Neutrophil (primary cell): ENCODE measurements at regions not wholly inside any gene's neighbourhood (a gene's known extent, or its start where the extent isn't known, plus 50 kb on each side); places are given as distances from the start of the nearest gene placed in this dataset.

ENCODE experiments used
- H3K27ac ChIP-seq: fragments of 200-600 bp; sonication (generic); 2 replicates; pipeline ENCODE4 v1.5.1; 2016; ENCODE audit warnings: mild to moderate bottlenecking, moderate library complexity
- H3K27me3 ChIP-seq: fragments of 200-600 bp; sonication (generic); 2 replicates; pipeline ENCODE4 v1.6.0; 2016; ENCODE audit warnings: mild to moderate bottlenecking
- H3K36me3 ChIP-seq: fragments of 200-600 bp; sonication (generic); 2 replicates; pipeline ENCODE4 v1.5.1; 2017
- H3K4me1 ChIP-seq, 2 experiments: fragments of 200-600 bp in 1 of 2; sonication (generic) in 1 of 2; 1 replicate in 1 of 2; 2 replicates in 1 of 2; pipeline versions ENCODE4 v1.5.1 to v1.6.1; 2013 to 2016; ENCODE audit warnings: low read depth in 1 of 2, low read length in 1 of 2, mild to moderate bottlenecking in 1 of 2, moderate library complexity in 1 of 2; ENCODE audit not compliant: control insufficient read depth in 1 of 2, insufficient read depth in 1 of 2
- H3K4me3 ChIP-seq, 2 experiments: fragments of 200-600 bp in 1 of 2; sonication (generic) in 1 of 2; 1 replicate in 1 of 2; 2 replicates in 1 of 2; pipeline ENCODE4 v1.5.1; 2013 to 2016; ENCODE audit warnings: low read depth in 1 of 2, low read length in 1 of 2, mild to moderate bottlenecking in 1 of 2, moderate library complexity in 1 of 2
- H3K9me3 ChIP-seq: fragments of 200-600 bp; sonication (generic); 2 replicates; pipeline ENCODE4 v1.5.1; 2016
- TF ChIP-seq, protein P1 (sequence below): fragments of 200-600 bp; sonication (generic); IDR thresholded peaks from 2 replicates; pipeline ENCODE4 v1.5.1; 2016; ENCODE audit warnings: antibody characterized with exemption

DNA sequence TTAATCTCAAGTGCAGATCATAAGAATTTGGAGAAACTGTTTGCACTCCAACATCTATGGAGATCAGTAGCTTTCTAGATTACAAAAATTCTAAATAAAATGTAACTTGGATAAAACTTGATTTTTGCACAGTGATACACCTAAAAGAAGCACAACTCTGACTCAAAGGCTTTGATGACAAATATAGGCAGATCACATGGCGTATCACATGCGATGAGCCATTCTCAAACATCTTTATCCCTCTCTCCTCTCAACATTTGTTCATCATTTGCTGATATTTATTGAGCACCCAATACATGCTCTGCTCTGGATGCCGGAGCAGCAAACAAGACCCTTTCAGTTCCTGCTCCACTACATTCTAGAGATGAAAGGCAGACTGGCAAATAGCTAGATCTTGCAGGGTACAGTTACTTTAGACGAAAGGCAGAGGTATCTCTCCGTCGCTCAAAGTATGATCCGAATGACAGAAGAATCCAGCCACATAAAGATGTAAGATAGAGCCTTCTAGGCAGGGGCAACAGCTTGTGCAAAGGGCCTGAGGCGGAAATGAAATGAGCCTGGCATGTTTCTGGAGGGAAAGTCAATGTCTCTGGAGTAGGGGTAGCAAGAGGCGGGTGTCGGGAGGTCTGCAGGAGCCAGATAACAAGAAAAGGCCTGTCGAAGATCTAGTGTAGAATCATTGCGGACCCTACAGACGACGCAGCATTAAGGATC, 145.8 kb upstream of the ERRFI1 start:
- TF ChIP-seq, protein P1, sequence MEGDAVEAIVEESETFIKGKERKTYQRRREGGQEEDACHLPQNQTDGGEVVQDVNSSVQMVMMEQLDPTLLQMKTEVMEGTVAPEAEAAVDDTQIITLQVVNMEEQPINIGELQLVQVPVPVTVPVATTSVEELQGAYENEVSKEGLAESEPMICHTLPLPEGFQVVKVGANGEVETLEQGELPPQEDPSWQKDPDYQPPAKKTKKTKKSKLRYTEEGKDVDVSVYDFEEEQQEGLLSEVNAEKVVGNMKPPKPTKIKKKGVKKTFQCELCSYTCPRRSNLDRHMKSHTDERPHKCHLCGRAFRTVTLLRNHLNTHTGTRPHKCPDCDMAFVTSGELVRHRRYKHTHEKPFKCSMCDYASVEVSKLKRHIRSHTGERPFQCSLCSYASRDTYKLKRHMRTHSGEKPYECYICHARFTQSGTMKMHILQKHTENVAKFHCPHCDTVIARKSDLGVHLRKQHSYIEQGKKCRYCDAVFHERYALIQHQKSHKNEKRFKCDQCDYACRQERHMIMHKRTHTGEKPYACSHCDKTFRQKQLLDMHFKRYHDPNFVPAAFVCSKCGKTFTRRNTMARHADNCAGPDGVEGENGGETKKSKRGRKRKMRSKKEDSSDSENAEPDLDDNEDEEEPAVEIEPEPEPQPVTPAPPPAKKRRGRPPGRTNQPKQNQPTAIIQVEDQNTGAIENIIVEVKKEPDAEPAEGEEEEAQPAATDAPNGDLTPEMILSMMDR: no peak
- no peaks in the 10 kb centered on the region for H3K27me3 ChIP-seq
- H3K27ac ChIP-seq: no peak overlapping the region
- no peak overlapping the region for H3K4me3 ChIP-seq
- H3K36me3 ChIP-seq: no peaks in the 10 kb centered on the region
- peaks cover 0 to 5% of the 10 kb centered on the region in 2 experiments for H3K4me1 ChIP-seq
- no peaks in the 10 kb centered on the region for H3K9me3 ChIP-seq

DNA sequence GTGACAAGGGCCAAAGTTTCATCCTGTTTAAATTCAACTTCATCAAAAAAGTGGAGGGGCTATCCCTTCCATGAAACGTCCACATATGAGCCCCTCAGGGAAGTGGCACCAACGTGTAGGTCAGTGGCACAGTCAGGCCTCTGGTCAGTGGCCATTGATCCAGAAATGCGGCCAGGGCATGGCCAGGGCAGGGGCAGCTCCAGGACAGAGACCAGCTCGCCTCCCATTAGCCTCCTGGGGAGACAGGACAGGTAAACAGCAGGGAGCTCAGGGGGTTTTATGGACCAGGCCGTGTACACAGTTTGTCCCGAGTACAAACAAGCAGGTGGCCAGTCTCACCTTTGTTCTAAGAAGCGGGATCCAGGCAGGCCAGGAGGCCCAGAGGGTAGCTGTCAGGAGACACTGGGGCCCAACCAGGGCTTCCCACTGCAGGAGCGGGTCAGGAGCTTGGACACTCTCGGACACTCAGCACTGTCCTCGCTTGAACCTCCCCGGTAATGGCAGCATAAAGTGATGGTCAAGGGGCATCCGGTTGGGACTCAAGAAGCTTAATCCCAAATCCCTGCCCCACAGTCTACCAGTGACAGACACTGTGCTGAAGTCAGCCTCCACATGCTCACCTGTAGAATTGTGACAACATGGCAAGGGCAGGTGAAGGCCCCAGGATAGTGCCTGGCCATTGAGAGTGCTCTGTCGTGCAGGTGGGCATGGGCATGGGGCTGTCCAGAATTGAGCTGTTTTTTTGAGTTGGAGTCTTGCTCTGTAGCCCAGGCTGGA, 144.1 kb upstream of the ERRFI1 start:
- TF ChIP-seq, protein P1: no peak
- Histone ChIP-seq H3K27ac (no peak overlapping the region), H3K4me3 (no peak overlapping the region)

DNA sequence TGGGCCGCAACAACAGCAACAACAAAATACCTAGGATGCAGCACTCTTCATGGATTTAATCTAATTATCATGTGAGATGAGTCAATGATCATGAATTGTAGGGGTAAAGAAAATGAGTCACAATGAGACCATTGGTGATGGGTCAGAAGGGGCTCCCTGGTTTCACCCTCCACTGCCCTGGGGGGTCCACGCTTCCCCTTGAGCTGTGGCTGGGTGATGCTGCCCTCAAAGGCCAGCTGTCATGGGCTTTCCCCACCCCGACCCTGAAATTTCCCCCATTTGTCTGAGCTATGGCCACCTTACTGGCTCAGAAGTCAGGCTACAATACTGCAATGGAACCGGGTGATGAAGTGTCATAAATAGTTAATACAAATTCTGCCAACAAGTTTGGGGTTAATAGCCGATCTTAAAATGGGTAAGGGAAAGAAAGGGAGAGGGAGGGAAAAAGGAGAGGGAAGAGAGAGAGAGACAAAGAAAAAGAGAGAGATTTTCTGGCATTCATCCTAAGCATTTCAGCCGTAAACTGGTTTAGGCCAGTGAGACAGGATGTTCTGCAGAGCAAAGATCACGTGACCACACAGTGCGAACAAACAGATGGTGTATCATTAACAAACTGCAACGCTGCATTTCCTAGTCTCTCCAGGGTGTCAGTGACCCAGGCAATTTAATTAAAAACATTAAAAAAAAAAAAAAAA, 143.4 kb upstream of the ERRFI1 start:
- H3K27me3 ChIP-seq: no peaks in the 10 kb centered on the region
- peaks cover 0 to 5% of the 10 kb centered on the region in 2 experiments for H3K4me1 ChIP-seq
- no peaks in the 10 kb centered on the region for H3K36me3 ChIP-seq
- H3K27ac ChIP-seq: no peak overlapping the region
- no peaks in the 10 kb centered on the region for H3K9me3 ChIP-seq
- TF ChIP-seq, protein P1: no peak
- no peak overlapping the region for H3K4me3 ChIP-seq

More for the DNA sequence above, 144.1 kb upstream of the ERRFI1 start:
- Histone ChIP-seq H3K27me3 (no peaks in the 10 kb centered on the region), H3K4me1 (peaks cover 0 to 5% of the 10 kb centered on the region in 2 experiments), H3K9me3 (no peaks in the 10 kb centered on the region), H3K36me3 (no peaks in the 10 kb centered on the region)

DNA sequence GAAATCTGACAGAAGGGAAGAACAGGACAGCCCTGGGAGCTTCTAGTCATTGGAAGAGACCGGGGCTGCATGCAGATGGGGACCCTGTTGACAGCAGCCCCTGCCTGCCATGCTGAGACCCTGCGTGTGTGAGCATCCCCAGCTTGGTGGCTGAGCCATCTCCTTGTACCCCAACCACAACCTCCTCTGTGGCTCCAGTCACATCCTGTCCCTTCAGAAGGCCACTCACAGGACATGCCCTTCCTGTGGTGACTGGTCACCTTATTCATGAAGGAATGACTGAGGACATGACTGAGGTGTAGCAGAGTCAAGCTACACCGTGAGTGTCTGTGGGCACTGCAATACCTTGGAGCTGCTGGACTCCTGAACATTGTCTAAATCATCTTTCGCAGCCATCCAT, 141.8 kb upstream of the ERRFI1 start:
- peaks cover 0 to 5% of the 10 kb centered on the region in 2 experiments for H3K4me1 ChIP-seq
- no peaks in the 10 kb centered on the region for H3K9me3 ChIP-seq
- no peak overlapping the region for H3K4me3 ChIP-seq
- TF ChIP-seq, protein P1: no peak
- no peaks in the 10 kb centered on the region for H3K27me3 ChIP-seq
- H3K27ac ChIP-seq: no peak overlapping the region
- no peaks in the 10 kb centered on the region for H3K36me3 ChIP-seq

DNA sequence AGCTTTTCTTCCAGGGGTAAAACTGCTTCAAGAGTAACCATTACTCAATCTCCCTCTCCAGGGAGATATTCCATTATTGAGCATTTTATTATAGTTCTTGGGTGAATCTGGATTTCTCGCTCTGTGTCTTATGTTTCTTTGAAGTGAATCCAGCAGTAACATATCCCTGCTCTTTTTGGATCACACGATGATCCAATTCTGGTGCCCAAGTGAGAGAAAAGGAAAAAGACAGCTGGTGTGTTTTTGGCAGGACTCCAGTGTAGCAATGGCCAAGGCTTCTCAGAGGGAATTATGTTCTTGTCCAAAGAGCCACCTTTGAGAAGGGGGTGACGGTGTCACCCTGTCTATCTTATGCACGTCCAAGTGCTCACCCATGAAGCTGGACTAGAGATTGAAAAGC, 140.3 kb upstream of the ERRFI1 start:
- no peaks in the 10 kb centered on the region for H3K36me3 ChIP-seq
- H3K27ac ChIP-seq: no peak overlapping the region
- peaks cover 0 to 5% of the 10 kb centered on the region in 2 experiments for H3K4me1 ChIP-seq
- no peaks in the 10 kb centered on the region for H3K9me3 ChIP-seq
- H3K4me3 ChIP-seq: no peak overlapping the region
- TF ChIP-seq, protein P1: no peak
- H3K27me3 ChIP-seq: peaks cover 6% of the 10 kb centered on the region
